ENCODE measurements at regions not wholly inside any gene's neighbourhood (a gene's known extent, or its start where the extent isn't known, plus 50 kb on each side); places are given as distances from the start of the nearest gene placed in this dataset.
"Not testable (repeated sequence)": the region's sequence is repeated elsewhere in the genome, so short reads cannot be mapped to it uniquely, and the experiment has no call there.

DNA sequence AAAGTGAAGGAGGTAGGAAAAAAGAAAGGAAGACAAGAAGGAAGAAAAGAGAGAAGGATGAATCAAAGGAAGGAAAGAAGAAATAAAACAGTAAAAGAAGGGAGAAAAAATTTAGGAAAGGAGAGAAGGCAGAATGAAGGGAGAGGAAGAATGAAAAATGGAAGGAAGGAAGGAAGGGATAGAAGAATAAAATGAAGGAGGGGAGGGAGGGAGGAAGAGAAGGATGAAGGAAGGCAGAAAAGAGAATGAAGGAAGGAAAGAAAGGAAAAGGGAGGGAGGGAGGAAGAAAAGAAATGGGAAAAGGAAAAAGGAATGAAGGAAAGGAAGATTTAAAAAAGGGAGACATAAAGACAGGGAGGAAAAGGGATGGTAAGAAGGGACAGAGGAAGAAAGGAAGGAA is 393.7 kb upstream of the GRM7 start:
- Mint-ChIP-seq H3K4me3 (no peak overlapping the region), H3K4me1 (ENCODE audit: low read depth) (no peaks in the 10 kb centered on the region), H3K27me3 (no peaks in the 10 kb centered on the region), H3K27ac (no peak overlapping the region), H3K9me3 (peaks cover 37% of the 10 kb centered on the region), H3K36me3 (ENCODE audit: low read depth) (no peaks in the 10 kb centered on the region)
- intact Hi-C loops (cut with micrococcal nuclease) = no loop called here

DNA sequence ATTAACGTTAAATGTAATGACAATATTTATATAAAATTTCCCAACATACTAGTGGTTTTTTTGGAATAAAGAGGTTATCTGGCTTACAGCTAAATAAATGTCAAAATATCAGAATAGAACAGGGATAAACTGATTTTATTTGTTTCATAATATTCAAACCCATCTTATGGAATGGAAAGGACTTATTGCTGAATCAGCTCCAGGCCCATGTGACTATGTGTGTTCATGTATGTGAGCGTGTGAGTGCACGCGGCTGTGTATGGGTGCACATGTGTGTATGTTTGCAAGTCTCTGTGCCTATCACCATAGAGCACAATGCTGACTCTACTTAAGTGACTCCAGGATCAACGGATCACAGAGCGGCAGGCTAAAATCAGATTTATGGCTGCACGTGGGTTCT is 392.3 kb upstream of the GRM7 start:
- H3K4me3 Mint-ChIP-seq = no peak overlapping the region
- H3K27ac Mint-ChIP-seq = no peak overlapping the region
- H3K4me1 Mint-ChIP-seq (ENCODE audit: low read depth) = no peaks in the 10 kb centered on the region
- no peaks in the 10 kb centered on the region for H3K36me3 Mint-ChIP-seq (ENCODE audit: low read depth)
- intact Hi-C loops (cut with micrococcal nuclease) = no loop called here
- no peaks in the 10 kb centered on the region for H3K27me3 Mint-ChIP-seq
- peaks cover 23% of the 10 kb centered on the region for H3K9me3 Mint-ChIP-seq

GRCh38 chr3:6471744-6472143 is 389.2 kb upstream of the GRM7 start:
- intact Hi-C loops (cut with micrococcal nuclease) = no loop called here
- Mint-ChIP-seq H3K9me3 (peaks cover 28% of the 10 kb centered on the region), H3K27me3 (no peaks in the 10 kb centered on the region), H3K27ac (no peak overlapping the region), H3K4me1 (ENCODE audit: low read depth) (no peaks in the 10 kb centered on the region), H3K36me3 (ENCODE audit: low read depth) (no peaks in the 10 kb centered on the region), H3K4me3 (no peak overlapping the region)

DNA sequence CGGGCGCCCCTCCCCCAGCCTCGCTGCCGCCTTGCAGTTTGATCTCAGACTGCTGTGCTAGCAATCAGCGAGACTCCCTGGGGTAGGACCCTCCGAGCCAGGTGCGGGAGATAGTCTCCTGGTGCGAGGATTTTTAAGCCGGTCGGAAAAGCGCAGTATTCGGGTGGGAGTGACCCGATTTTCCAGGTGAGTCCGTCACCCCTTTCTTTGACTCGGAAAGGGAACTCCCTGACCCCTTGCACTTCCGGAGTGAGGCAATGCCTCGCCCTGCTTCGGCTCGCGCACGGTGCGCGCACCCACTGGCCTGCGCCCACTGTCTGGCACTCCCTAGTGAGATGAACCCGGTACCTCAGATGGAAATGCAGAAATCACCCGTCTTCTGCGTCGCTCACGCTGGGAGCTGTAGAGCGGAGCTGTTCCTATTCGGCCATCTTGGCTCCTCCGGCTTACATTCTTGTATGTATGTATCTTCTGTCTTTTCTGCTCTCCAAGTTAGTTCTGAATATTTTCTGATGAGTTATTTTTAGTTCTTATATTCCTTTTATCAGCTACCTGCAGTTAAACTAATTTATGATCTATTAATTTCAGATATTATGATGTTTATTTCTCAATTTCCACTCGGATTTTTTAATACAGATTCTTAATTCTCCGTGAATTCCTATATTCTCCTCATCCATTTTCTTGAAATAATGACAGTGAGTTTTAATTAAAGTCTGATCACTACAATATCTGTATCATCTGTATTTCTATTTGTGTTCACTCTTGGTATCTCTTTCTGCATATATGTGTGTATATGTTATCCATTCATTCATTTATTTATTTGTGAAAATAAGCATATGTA is 370.2 kb upstream of the GRM7 start:
- H3K36me3 Mint-ChIP-seq (ENCODE audit: low read depth); intact Hi-C loops (cut with micrococcal nuclease); H3K27me3 Mint-ChIP-seq; H3K4me3 Mint-ChIP-seq; H3K27ac Mint-ChIP-seq; H3K4me1 Mint-ChIP-seq (ENCODE audit: low read depth): not testable (repeated sequence)
- H3K9me3 Mint-ChIP-seq = peaks cover 44% of the 10 kb centered on the region

DNA sequence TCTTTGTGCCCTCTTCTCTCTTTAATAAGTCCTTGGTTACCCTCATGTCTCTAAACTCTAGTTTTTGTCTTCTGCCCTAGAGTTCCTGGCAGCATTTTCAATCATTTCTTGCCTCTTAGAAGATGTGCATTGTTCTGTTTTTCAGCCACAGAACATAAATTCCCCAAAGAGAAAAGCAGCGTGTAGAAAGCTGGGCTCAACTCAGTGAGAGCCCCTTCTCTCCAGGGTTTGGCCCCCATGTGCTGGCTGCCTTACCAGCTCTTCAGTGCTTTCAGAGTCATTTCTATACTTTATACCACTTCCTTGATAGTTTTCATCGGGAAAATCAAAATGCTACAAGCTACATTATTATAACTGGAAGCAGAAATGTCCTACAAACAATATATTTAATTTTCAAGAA is 369.1 kb upstream of the GRM7 start:
- Mint-ChIP-seq H3K4me3 (no peak overlapping the region), H3K27ac (no peak overlapping the region), H3K9me3 (peaks cover 44% of the 10 kb centered on the region), H3K27me3 (no peaks in the 10 kb centered on the region), H3K36me3 (ENCODE audit: low read depth) (no peaks in the 10 kb centered on the region), H3K4me1 (ENCODE audit: low read depth) (no peaks in the 10 kb centered on the region)
- intact Hi-C loops (cut with micrococcal nuclease) = no loop called here

- no peaks in the 10 kb centered on the region for H3K4me1 Mint-ChIP-seq (ENCODE audit: low read depth)
- peaks cover 44% of the 10 kb centered on the region for H3K9me3 Mint-ChIP-seq
- H3K27ac Mint-ChIP-seq = no peak overlapping the region
Observed at GRCh38 chr3:6492306-6492705, 368.6 kb upstream of the GRM7 start.

DNA sequence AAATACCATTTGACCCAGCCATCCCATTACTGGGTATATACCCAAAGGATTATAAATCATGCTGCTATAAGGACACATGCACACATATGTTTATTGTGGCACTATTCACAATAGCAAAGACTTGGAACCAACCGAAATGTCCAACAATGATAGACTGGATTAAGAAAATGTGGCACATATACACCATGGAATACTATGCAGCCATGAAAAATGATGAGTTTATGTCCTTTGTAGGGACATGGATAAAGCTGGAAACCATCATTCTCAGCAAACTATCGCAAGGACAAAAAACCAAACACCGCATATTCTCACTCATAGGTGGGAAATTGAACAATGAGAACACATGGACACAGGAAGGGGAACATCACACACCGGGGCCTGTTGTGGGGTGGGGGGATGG is 362.0 kb upstream of the GRM7 start:
- H3K27me3 Mint-ChIP-seq; intact Hi-C loops (cut with micrococcal nuclease): not testable (repeated sequence)

More at GRCh38 chr3:6492306-6492705, 368.6 kb upstream of the GRM7 start:
- H3K36me3 Mint-ChIP-seq (ENCODE audit: low read depth) = no peaks in the 10 kb centered on the region
- intact Hi-C loops (cut with micrococcal nuclease) = no loop called here
- H3K4me3 Mint-ChIP-seq = no peak overlapping the region
- no peaks in the 10 kb centered on the region for H3K27me3 Mint-ChIP-seq

DNA sequence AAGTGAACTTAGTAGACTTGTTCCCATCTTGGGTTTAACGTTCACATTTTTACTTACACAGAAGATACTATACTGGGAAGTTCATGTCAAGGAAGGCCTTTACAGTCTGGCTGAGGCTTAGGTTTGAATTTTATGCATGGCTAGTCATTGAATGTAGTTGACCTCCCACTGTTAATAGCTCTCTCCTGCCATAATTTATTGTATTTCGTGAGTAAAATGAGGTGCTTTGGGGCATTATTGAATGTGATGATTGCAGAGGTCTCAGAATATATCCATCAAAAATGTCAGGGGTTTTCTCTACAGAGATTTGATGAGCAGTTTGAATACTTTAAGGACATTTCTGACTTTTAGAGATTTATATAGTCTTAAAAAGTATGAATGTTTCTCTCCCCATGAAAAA is 356.6 kb upstream of the GRM7 start:
- Mint-ChIP-seq H3K4me1 (ENCODE audit: low read depth) (no peaks in the 10 kb centered on the region), H3K9me3 (peaks cover 44% of the 10 kb centered on the region)
- intact Hi-C loops (cut with micrococcal nuclease) = no loop called here

More for the DNA sequence above, 362.0 kb upstream of the GRM7 start:
- H3K4me3 Mint-ChIP-seq; H3K4me1 Mint-ChIP-seq (ENCODE audit: low read depth); H3K36me3 Mint-ChIP-seq (ENCODE audit: low read depth); H3K27ac Mint-ChIP-seq: not testable (repeated sequence)
- H3K9me3 Mint-ChIP-seq = peaks cover 34% of the 10 kb centered on the region

GRCh38 chr3:6504834-6505233 is 356.1 kb upstream of the GRM7 start:
- H3K36me3 Mint-ChIP-seq (ENCODE audit: low read depth) = no peaks in the 10 kb centered on the region
- H3K4me1 Mint-ChIP-seq (ENCODE audit: low read depth) = no peaks in the 10 kb centered on the region
- H3K9me3 Mint-ChIP-seq = peaks cover 39% of the 10 kb centered on the region
- no peak overlapping the region for H3K27ac Mint-ChIP-seq
- intact Hi-C loops (cut with micrococcal nuclease) = no loop called here
- no peaks in the 10 kb centered on the region for H3K27me3 Mint-ChIP-seq
- no peak overlapping the region for H3K4me3 Mint-ChIP-seq

More for the DNA sequence above, 356.6 kb upstream of the GRM7 start:
- Mint-ChIP-seq H3K36me3 (ENCODE audit: low read depth) (no peaks in the 10 kb centered on the region), H3K27me3 (no peaks in the 10 kb centered on the region), H3K27ac (no peak overlapping the region), H3K4me3 (no peak overlapping the region)

DNA sequence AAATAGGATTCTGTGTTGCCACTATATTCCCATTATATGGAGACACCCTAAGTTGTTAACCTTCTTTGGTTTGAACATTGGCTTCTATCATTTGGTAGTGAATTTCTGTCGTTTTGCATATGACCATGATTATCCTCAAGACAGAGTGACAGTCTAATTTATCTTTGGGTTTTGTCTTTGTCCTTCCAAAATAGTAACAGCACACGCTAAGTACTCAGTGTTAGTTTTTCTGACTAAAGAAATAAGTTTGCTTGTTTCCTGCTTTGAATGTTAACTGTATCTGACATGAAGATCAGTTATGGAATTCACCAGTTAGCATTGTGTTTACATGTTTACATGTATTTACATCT is 352.5 kb upstream of the GRM7 start:
- peaks cover 26% of the 10 kb centered on the region for H3K9me3 Mint-ChIP-seq
- intact Hi-C loops (cut with micrococcal nuclease) = no loop called here
- no peak overlapping the region for H3K4me3 Mint-ChIP-seq
- no peaks in the 10 kb centered on the region for H3K4me1 Mint-ChIP-seq (ENCODE audit: low read depth)
- H3K27me3 Mint-ChIP-seq = no peaks in the 10 kb centered on the region
- H3K27ac Mint-ChIP-seq = no peak overlapping the region
- H3K36me3 Mint-ChIP-seq (ENCODE audit: low read depth) = no peaks in the 10 kb centered on the region

GRCh38 chr3:6509576-6509975 is 351.3 kb upstream of the GRM7 start:
- Mint-ChIP-seq H3K27me3 (no peaks in the 10 kb centered on the region), H3K36me3 (ENCODE audit: low read depth) (no peaks in the 10 kb centered on the region), H3K27ac (no peak overlapping the region), H3K4me3 (no peak overlapping the region), H3K9me3 (peaks cover 25% of the 10 kb centered on the region), H3K4me1 (ENCODE audit: low read depth) (no peaks in the 10 kb centered on the region)
- intact Hi-C loops (cut with micrococcal nuclease) = no loop called here

GRCh38 chr3:6510713-6511112 is 350.2 kb upstream of the GRM7 start:
- Mint-ChIP-seq H3K36me3 (ENCODE audit: low read depth) (no peaks in the 10 kb centered on the region), H3K4me3 (no peak overlapping the region), H3K4me1 (ENCODE audit: low read depth) (no peaks in the 10 kb centered on the region), H3K9me3 (peaks cover 27% of the 10 kb centered on the region), H3K27ac (no peak overlapping the region), H3K27me3 (no peaks in the 10 kb centered on the region)
- intact Hi-C loops (cut with micrococcal nuclease) = no loop called here

DNA sequence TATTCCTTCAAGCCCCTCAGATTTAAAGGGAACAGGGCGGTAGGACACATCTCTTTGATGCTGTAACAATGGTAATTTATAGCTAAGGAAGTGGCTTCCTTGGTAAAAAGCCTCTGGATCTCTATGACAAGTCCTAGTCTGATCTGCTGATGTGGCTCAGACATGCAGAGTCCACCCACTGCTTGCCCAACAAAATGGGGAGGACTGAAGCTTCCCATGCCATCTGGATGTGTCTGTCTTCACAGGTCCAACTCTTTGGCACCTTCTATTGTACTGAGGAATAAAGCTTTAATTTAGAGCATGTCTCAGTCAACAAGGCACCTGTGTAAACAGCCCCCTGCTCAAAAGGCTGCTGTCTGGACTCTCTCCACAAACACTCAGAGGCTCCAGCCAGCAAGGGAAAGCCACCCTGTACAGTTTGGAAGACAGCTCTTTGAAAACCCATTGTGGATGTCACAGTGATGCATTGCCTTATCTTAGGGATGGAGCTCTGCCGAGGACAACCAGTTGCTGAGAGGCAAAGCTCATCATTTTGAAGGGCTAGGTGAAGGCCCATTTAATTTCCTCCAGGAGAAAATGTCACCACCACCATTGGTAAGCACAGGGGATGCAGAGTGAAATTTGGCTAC is 348.6 kb upstream of the GRM7 start:
- intact Hi-C loops (cut with micrococcal nuclease) = no loop called here
- no peak overlapping the region for H3K4me3 Mint-ChIP-seq
- H3K27ac Mint-ChIP-seq = no peak overlapping the region
- peaks cover 34% of the 10 kb centered on the region for H3K9me3 Mint-ChIP-seq
- no peaks in the 10 kb centered on the region for H3K36me3 Mint-ChIP-seq (ENCODE audit: low read depth)
- no peaks in the 10 kb centered on the region for H3K4me1 Mint-ChIP-seq (ENCODE audit: low read depth)
- H3K27me3 Mint-ChIP-seq = no peaks in the 10 kb centered on the region

- no peak overlapping the region for H3K27ac Mint-ChIP-seq
- no peak overlapping the region for H3K4me3 Mint-ChIP-seq
- H3K9me3 Mint-ChIP-seq = peaks cover 54% of the 10 kb centered on the region
- no peaks in the 10 kb centered on the region for H3K36me3 Mint-ChIP-seq (ENCODE audit: low read depth)
- intact Hi-C loops (cut with micrococcal nuclease) = no loop called here
- no peaks in the 10 kb centered on the region for H3K27me3 Mint-ChIP-seq
- no peaks in the 10 kb centered on the region for H3K4me1 Mint-ChIP-seq (ENCODE audit: low read depth)
Observed at GRCh38 chr3:6516143-6516542, 344.8 kb upstream of the GRM7 start.

GRCh38 chr3:6516694-6517093 is 344.2 kb upstream of the GRM7 start:
- peaks cover 59% of the 10 kb centered on the region for H3K9me3 Mint-ChIP-seq
- H3K4me3 Mint-ChIP-seq = no peak overlapping the region
- no peaks in the 10 kb centered on the region for H3K4me1 Mint-ChIP-seq (ENCODE audit: low read depth)
- H3K27ac Mint-ChIP-seq = no peak overlapping the region
- H3K27me3 Mint-ChIP-seq = no peaks in the 10 kb centered on the region
- H3K36me3 Mint-ChIP-seq (ENCODE audit: low read depth) = no peaks in the 10 kb centered on the region
- intact Hi-C loops (cut with micrococcal nuclease) = no loop called here
